IMR-90 (cell line): ENCODE measurements at regions not wholly inside any gene's neighbourhood (a gene's known extent, or its start where the extent isn't known, plus 50 kb on each side); places are given as distances from the start of the nearest gene placed in this dataset.

ENCODE experiments used
- ATAC-seq: fragments of 200-7000 bp; cut with Tn5 transposase; 2 replicates; pipeline ENCODE4 v1.9.1; 2020; ENCODE audit warnings: low read depth, mild to moderate bottlenecking, moderate library complexity
- BruUV-seq: library from RNA; stranded (reverse); fragments of 400-500 nt; replicated peaks from 2 replicates; lab custom pipeline; 2021; lab: Mats Ljungman, UMichigan
- CTCF ChIA-PET: fragments of 300-600 bp; formaldehyde crosslinking; extraction: SDS; loops from one replicate; lab custom pipeline; 2021; ENCODE audit warnings: antibody characterized with exemption; lab: Yijun Ruan, JAX
- POLR2A ChIA-PET: fragments of 300-600 bp; sonication (Branson Sonifier 250); formaldehyde crosslinking; loops from one replicate; lab custom pipeline; 2022; ENCODE audit warnings: antibody characterized with exemption; ENCODE audit not compliant: unreplicated experiment; lab: Charles Lee
- DNase-seq: peaks from one replicate; pipeline ENCODE4 v3.0.0; 2013
- H2AFZ ChIP-seq: replicated peaks from 2 replicates; pipeline ENCODE3; 2013; ENCODE audit warnings: low read length, mild to moderate bottlenecking; ENCODE audit not compliant: poor library complexity
- H2AK5ac ChIP-seq: 2 replicates; pipeline ENCODE4 v1.6.1; 2013; ENCODE audit warnings: low read depth, low read length, inconsistent platforms
- H2AK9ac ChIP-seq: replicated peaks from 2 replicates; pipeline ENCODE3; 2013; ENCODE audit warnings: mild to moderate bottlenecking, low read depth, low read length, moderate library complexity; ENCODE audit not compliant: poor library complexity
- H2BK120ac ChIP-seq: 2 replicates; pipeline ENCODE4 v1.6.1; 2013; ENCODE audit warnings: low read depth, low read length, inconsistent platforms
- H2BK15ac ChIP-seq: 3 replicates; pipeline ENCODE4 v1.6.1; 2013; ENCODE audit warnings: low read depth, low read length, inconsistent platforms
- H2BK20ac ChIP-seq: 2 replicates; pipeline ENCODE4 v1.6.1; 2013; ENCODE audit warnings: low read depth, mild to moderate bottlenecking, inconsistent platforms, low read length, moderate library complexity
- H2BK5ac ChIP-seq: 2 replicates; pipeline ENCODE4 v1.6.1; 2013; ENCODE audit warnings: mild to moderate bottlenecking, low read depth, low read length, inconsistent platforms; ENCODE audit not compliant: poor library complexity, severe bottlenecking
- H3K14ac ChIP-seq: replicated peaks from 2 replicates; pipeline ENCODE4 v1.6.1; 2013; ENCODE audit warnings: low read depth, low read length, inconsistent platforms
- H3K18ac ChIP-seq: 2 replicates; pipeline ENCODE4 v1.6.1; 2013; ENCODE audit warnings: low read depth, low read length, control low read depth
- H3K23ac ChIP-seq: 2 replicates; pipeline ENCODE4 v1.6.1; 2013; ENCODE audit warnings: low read depth, low read length, inconsistent platforms
- H3K27ac ChIP-seq: 2 replicates; pipeline ENCODE4 v1.5.1; 2013; ENCODE audit warnings: mild to moderate bottlenecking, control low read depth, low read length; ENCODE audit not compliant: insufficient read depth
- H3K27me3 ChIP-seq: 2 replicates; pipeline ENCODE4 v1.6.1; 2013; ENCODE audit warnings: low read length; ENCODE audit not compliant: control insufficient read depth, insufficient read depth
- H3K36me3 ChIP-seq: 2 replicates; pipeline ENCODE4 v1.6.1; 2013; ENCODE audit warnings: low read length, mixed read lengths; ENCODE audit not compliant: control insufficient read depth, insufficient read depth
- H3K4ac ChIP-seq: 2 replicates; pipeline ENCODE4 v1.6.1; 2013; ENCODE audit warnings: low read depth, low read length, inconsistent platforms
- H3K4me1 ChIP-seq: 2 replicates; pipeline ENCODE4 v1.6.1; 2013; ENCODE audit warnings: low read length, mixed read lengths; ENCODE audit not compliant: control insufficient read depth, insufficient read depth
- H3K4me2 ChIP-seq: 2 replicates; pipeline ENCODE4 v1.6.1; 2013; ENCODE audit warnings: low read depth, mild to moderate bottlenecking, control low read depth, low read length, moderate library complexity
- H3K4me3 ChIP-seq: 2 replicates; pipeline ENCODE4 v1.5.1; 2013; ENCODE audit warnings: low read depth, mild to moderate bottlenecking, control low read depth, low read length, moderate library complexity; ENCODE audit not compliant: insufficient read depth
- H3K56ac ChIP-seq: 2 replicates; pipeline ENCODE4 v1.6.1; 2013; ENCODE audit warnings: low read length, inconsistent platforms; ENCODE audit not compliant: insufficient read depth; ENCODE audit errors: extremely low read depth
- H3K79me1 ChIP-seq, 2 experiments: 2 replicates each; pipeline ENCODE4 v1.6.1; 2013; ENCODE audit warnings: low read length in 2 of 2, inconsistent platforms in 1 of 2, low read depth in 1 of 2
- H3K9ac ChIP-seq: 2 replicates; pipeline ENCODE4 v1.6.1; 2013; ENCODE audit warnings: low read depth, low read length, control low read depth
- H3K9me1 ChIP-seq: 2 replicates; pipeline ENCODE4 v1.6.1; 2013; ENCODE audit warnings: low read length, inconsistent platforms; ENCODE audit not compliant: insufficient read depth
- H3K9me3 ChIP-seq: 2 replicates; pipeline ENCODE4 v1.6.1; 2013; ENCODE audit warnings: low read length; ENCODE audit not compliant: control insufficient read depth, insufficient read depth
- H4K20me1 ChIP-seq: 2 replicates; pipeline ENCODE4 v1.6.1; 2013; ENCODE audit warnings: low read length, inconsistent platforms; ENCODE audit not compliant: insufficient read depth
- H4K5ac ChIP-seq: 2 replicates; pipeline ENCODE4 v1.6.1; 2013; ENCODE audit warnings: mild to moderate bottlenecking, low read depth, low read length, control low read depth
- H4K8ac ChIP-seq, 2 experiments: 2 replicates each; pipeline ENCODE4 v1.6.1; 2013; ENCODE audit warnings: low read depth in 2 of 2, low read length in 2 of 2, control low read depth in 1 of 2, inconsistent platforms in 1 of 2
- H4K91ac ChIP-seq: 2 replicates; pipeline ENCODE4 v1.6.1; 2013; ENCODE audit warnings: low read depth, low read length, inconsistent platforms; ENCODE audit not compliant: insufficient read depth
- BHLHE40 ChIP-seq: fragments of 150-350 bp; IDR thresholded peaks from 2 replicates; pipeline ENCODE4 v1.6.1; 2016; ENCODE audit warnings: mild to moderate bottlenecking, low read depth, low read length
- CEBPB ChIP-seq: IDR thresholded peaks from 2 replicates; pipeline ENCODE4 v1.6.1; 2012; ENCODE audit warnings: low read depth, low read length, improper control_type of control experiment
- CHD1 ChIP-seq: IDR thresholded peaks from 2 replicates; pipeline ENCODE4 v1.6.1; 2012; ENCODE audit warnings: low read depth, low read length, improper control_type of control experiment
- CTCF ChIP-seq: conservative IDR thresholded peaks from 2 replicates; pipeline ENCODE4 v1.5.1; 2012; ENCODE audit warnings: mild to moderate bottlenecking, low read depth, low read length, improper control_type of control experiment
- ELK1 ChIP-seq: fragments of 150-350 bp; IDR thresholded peaks from 2 replicates; pipeline ENCODE4 v1.6.1; 2016; ENCODE audit warnings: low read depth, mild to moderate bottlenecking, low read length, moderate library complexity, borderline replicate concordance
- FOS ChIP-seq: fragments of 150-350 bp; IDR thresholded peaks from 2 replicates; pipeline ENCODE4 v1.6.1; 2016; ENCODE audit warnings: low read depth, low read length
- MAFK ChIP-seq: IDR thresholded peaks from 2 replicates; pipeline ENCODE4 v1.6.1; 2012; ENCODE audit warnings: low read depth, low read length, improper control_type of control experiment
- MAZ ChIP-seq: IDR thresholded peaks from 2 replicates; pipeline ENCODE4 v1.6.1; 2012; ENCODE audit warnings: low read depth, mild to moderate bottlenecking, low read length, improper control_type of control experiment, moderate library complexity, borderline replicate concordance
- MXI1 ChIP-seq: IDR thresholded peaks from 2 replicates; pipeline ENCODE4 v1.6.1; 2012; ENCODE audit warnings: low read depth, mild to moderate bottlenecking, low read length, moderate library complexity, borderline replicate concordance
- NFE2L2 ChIP-seq: fragments of 150-350 bp; IDR thresholded peaks from 2 replicates; pipeline ENCODE4 v1.6.1; 2016; ENCODE audit warnings: low read depth, mild to moderate bottlenecking, low read length
- RAD21 ChIP-seq: IDR thresholded peaks from 2 replicates; pipeline ENCODE4 v1.6.1; 2012; ENCODE audit warnings: low read length, improper control_type of control experiment
- RCOR1 ChIP-seq: IDR thresholded peaks from 2 replicates; pipeline ENCODE4 v1.6.1; 2012; ENCODE audit warnings: mild to moderate bottlenecking, low read length, improper control_type of control experiment; ENCODE audit not compliant: insufficient replicate concordance
- RFX5 ChIP-seq: IDR thresholded peaks from 2 replicates; pipeline ENCODE4 v1.8.0; 2012; ENCODE audit warnings: low read depth, mild to moderate bottlenecking, low read length, moderate library complexity
- SMC3 ChIP-seq: fragments of 150-350 bp; IDR thresholded peaks from 2 replicates; pipeline ENCODE4 v1.6.1; 2016; ENCODE audit warnings: low read depth, mild to moderate bottlenecking, antibody characterized with exemption, low read length, moderate library complexity
- USF2 ChIP-seq: fragments of 150-350 bp; IDR thresholded peaks from 2 replicates; pipeline ENCODE4 v1.6.1; 2017; ENCODE audit warnings: mild to moderate bottlenecking, antibody characterized with exemption, low read length, low read depth
- WGBS, 2 experiments: methylation state at CpG; one replicate each; pipeline versions ENCODE4 v1.1.5 to v1.1.7; 2013; ENCODE audit warnings: missing lambda C conversion rate in 2 of 2; ENCODE audit not compliant: insufficient read length in 1 of 2; ENCODE audit errors: extremely low coverage in 2 of 2; 5-methylcytosine and 5-hydroxymethylcytosine counted together
- dilution Hi-C: fragments of 300-500 bp; cut with HindIII; formaldehyde crosslinking; loops from one replicate; pipeline ENCODE4 v1.14.3; 2018; ENCODE audit warnings: low sequenced_read_pairs; ENCODE audit not compliant: unreplicated experiment
- in situ Hi-C: fragments of 300-500 bp; cut with MboI; formaldehyde crosslinking; loops from 3 replicates; pipeline ENCODE4 v1.14.3; 2019; ENCODE audit warnings: low sequenced_read_pairs, inconsistent platforms, mixed read lengths
- intact Hi-C: fragments of 100-400 bp; cut with micrococcal nuclease; formaldehyde crosslinking; loops from 2 replicates; pipeline ENCODE4 v1.10.0; 2022

- Histone ChIP-seq H3K4me2 (no peak overlapping the region), H3K79me1 (no peaks in the 10 kb centered on the region), H3K4ac (no peak overlapping the region), H3K27me3 (no peaks in the 10 kb centered on the region), H2AK9ac (no peak overlapping the region), H3K9me3 (peaks cover 8% of the 10 kb centered on the region), H2AK5ac (no peak overlapping the region), H3K4me3 (no peak overlapping the region), H3K36me3 (no peaks in the 10 kb centered on the region), H3K14ac (no peak overlapping the region), H3K56ac (no peak overlapping the region), H4K20me1 (no peaks in the 10 kb centered on the region), H3K9me1 (no peaks in the 10 kb centered on the region), H2BK120ac (no peak overlapping the region), H4K8ac (no peak overlapping the region), H2AFZ (no peak overlapping the region), H3K4me1 (no peaks in the 10 kb centered on the region), H3K23ac (no peak overlapping the region), H4K5ac (no peak overlapping the region), H2BK20ac (no peak overlapping the region), H4K91ac (no peak overlapping the region), H3K18ac (no peak overlapping the region), H2BK5ac (no peak overlapping the region), H2BK15ac (no peak overlapping the region), H3K9ac (no peak overlapping the region), H3K27ac (no peak overlapping the region)
- in situ Hi-C loops: loop anchor here (25.0 kb wide), 1 partner anchor 96 kb away; no protein-coding TSS in a partner anchor
- intact Hi-C loops: no loop called here
- no TSS peak for BruUV-seq
- no peak for TF ChIP-seq ELK1
- TF ChIP-seq MXI1: no peak
- TF ChIP-seq MAFK: no peak
- no peak for TF ChIP-seq CEBPB
- TF ChIP-seq FOS: no peak
- TF ChIP-seq NFE2L2: no peak
- TF ChIP-seq CHD1: no peak
- TF ChIP-seq SMC3: no peak
- no peak for TF ChIP-seq MAZ
- TF ChIP-seq BHLHE40: no peak
- no peak for TF ChIP-seq USF2
- TF ChIP-seq RCOR1: no peak
- no peak for TF ChIP-seq RAD21
- no peak for TF ChIP-seq RFX5
- no peak for TF ChIP-seq CTCF
- WGBS, 2 experiments: no CpG with 5 or more reads among the region's 2 CpGs
- dilution Hi-C loops: no loop called here
- DNase-seq: no peak
- POLR2A ChIA-PET: no interaction called here
- ATAC-seq: no peak
- CTCF ChIA-PET: no interaction called here
Measured at GRCh38 chr9:103116246-103116645, 121.1 kb downstream of the CYLC2 start.
